Activated CD8-positive, alpha-beta T cell treated with anti-CD3 and anti-CD28 coated beads for 36 hours (primary cell): ENCODE measurements at regions not wholly inside any gene's neighbourhood (a gene's known extent, or its start where the extent isn't known, plus 50 kb on each side); places are given as distances from the start of the nearest gene placed in this dataset.

Source experiments
- ATAC-seq: fragments of 200-7000 bp; cut with Tn5 transposase; one replicate; pipeline ENCODE4 v1.10.0; 2021; ENCODE audit warnings: mild to moderate bottlenecking, moderate library complexity
- CTCF ChIA-PET: fragments of 350-600 bp; sonication (Branson Sonifier 250); formaldehyde crosslinking; loops from one replicate; lab custom pipeline; 2021; ENCODE audit warnings: antibody characterized with exemption; lab: Charles Lee
- POLR2A ChIA-PET: fragments of 350-600 bp; sonication (Branson Sonifier 250); formaldehyde crosslinking; loops from one replicate; lab custom pipeline; 2021; ENCODE audit warnings: antibody characterized with exemption; lab: Charles Lee
- DNase-seq: peaks from one replicate; pipeline ENCODE4 v3.0.0-alpha.2; 2020
- H3K27ac Mint-ChIP-seq: one replicate; pipeline ENCODE4 v1.8.0; 2021; ENCODE audit warnings: mild to moderate bottlenecking, mixed read lengths
- H3K27me3 Mint-ChIP-seq: one replicate; pipeline ENCODE4 v1.8.0; 2021; ENCODE audit warnings: mixed read lengths
- H3K36me3 Mint-ChIP-seq: one replicate; pipeline ENCODE4 v1.8.0; 2021; ENCODE audit warnings: low read depth, mixed read lengths
- H3K4me1 Mint-ChIP-seq: one replicate; pipeline ENCODE4 v1.8.0; 2021; ENCODE audit warnings: low read depth, mixed read lengths
- H3K4me3 Mint-ChIP-seq: one replicate; pipeline ENCODE4 v1.8.0; 2021; ENCODE audit warnings: mild to moderate bottlenecking, moderate library complexity, mixed read lengths
- H3K9me3 Mint-ChIP-seq: one replicate; pipeline ENCODE4 v1.8.0; 2021; ENCODE audit warnings: mixed read lengths
- CTCF ChIP-seq: fragments of 200-600 bp; IDR thresholded peaks from one replicate; pipeline ENCODE4 v1.8.0; 2022; ENCODE audit warnings: antibody characterized with exemption, mild to moderate bottlenecking
- intact Hi-C: fragments of 100-400 bp; cut with micrococcal nuclease; formaldehyde crosslinking; loops from one replicate; pipeline ENCODE4 v1.10.0; 2022

GRCh38 chr12:78725951-78726580, 138.5 kb upstream of the SYT1 start:
- H3K4me1 Mint-ChIP-seq, result no peaks in the 10 kb centered on the region
- H3K4me3 Mint-ChIP-seq, result no peak overlapping the region
- ChIA-PET CTCF (no interaction called here), POLR2A (no interaction called here)
- no peak overlapping the region for H3K27ac Mint-ChIP-seq
- no peak for TF ChIP-seq CTCF
- no peak for ATAC-seq
- H3K27me3 Mint-ChIP-seq, result no peaks in the 10 kb centered on the region
- intact Hi-C loops, result no loop called here
- no peak for DNase-seq
- H3K36me3 Mint-ChIP-seq, result no peaks in the 10 kb centered on the region
- H3K9me3 Mint-ChIP-seq, result peaks cover 1% of the 10 kb centered on the region

GRCh38 chr12:78726854-78727253, 137.7 kb upstream of the SYT1 start:
- POLR2A ChIA-PET, result no interaction called here
- no peak for DNase-seq
- no peak for TF ChIP-seq CTCF
- Mint-ChIP-seq H3K4me1 (no peaks in the 10 kb centered on the region), H3K27me3 (no peaks in the 10 kb centered on the region), H3K9me3 (peaks cover 1% of the 10 kb centered on the region), H3K36me3 (no peaks in the 10 kb centered on the region), H3K27ac (no peak overlapping the region), H3K4me3 (no peak overlapping the region)
- CTCF ChIA-PET, result no interaction called here
- intact Hi-C loops, result no loop called here
- ATAC-seq, result no peak

GRCh38 chr12:78732481-78732880, 132.1 kb upstream of the SYT1 start:
- Mint-ChIP-seq H3K4me1 (no peaks in the 10 kb centered on the region), H3K27ac (no peak overlapping the region), H3K9me3 (no peaks in the 10 kb centered on the region), H3K36me3 (no peaks in the 10 kb centered on the region), H3K27me3 (no peaks in the 10 kb centered on the region), H3K4me3 (no peak overlapping the region)
- intact Hi-C loops, result no loop called here
- TF ChIP-seq CTCF, result no peak
- ATAC-seq (no peak), DNase-seq (no peak)
- POLR2A ChIA-PET, result no interaction called here
- CTCF ChIA-PET, result no interaction called here

GRCh38 chr12:78739653-78740052, 124.9 kb upstream of the SYT1 start:
- ATAC-seq, result no peak
- Mint-ChIP-seq H3K9me3 (peaks cover 4% of the 10 kb centered on the region), H3K4me1 (no peaks in the 10 kb centered on the region), H3K36me3 (no peaks in the 10 kb centered on the region), H3K27me3 (no peaks in the 10 kb centered on the region), H3K4me3 (no peak overlapping the region), H3K27ac (no peak overlapping the region)
- no peak for TF ChIP-seq CTCF
- ChIA-PET POLR2A (no interaction called here), CTCF (no interaction called here)
- no peak for DNase-seq
- intact Hi-C loops, result no loop called here

GRCh38 chr12:78746001-78746400, 118.6 kb upstream of the SYT1 start:
- POLR2A ChIA-PET, result no interaction called here
- TF ChIP-seq CTCF, result no peak
- Mint-ChIP-seq H3K4me1 (no peaks in the 10 kb centered on the region), H3K36me3 (no peaks in the 10 kb centered on the region), H3K9me3 (peaks cover 9% of the 10 kb centered on the region), H3K27ac (no peak overlapping the region), H3K27me3 (no peaks in the 10 kb centered on the region), H3K4me3 (no peak overlapping the region)
- CTCF ChIA-PET, result no interaction called here
- no peak for DNase-seq
- intact Hi-C loops, result no loop called here
- ATAC-seq, result no peak
